HG03045 (cell line): ENCODE measurements at regions not wholly inside any gene's neighbourhood (a gene's known extent, or its start where the extent isn't known, plus 50 kb on each side); places are given as distances from the start of the nearest gene placed in this dataset.

Source experiments
- ATAC-seq: cut with Tn5 transposase; IDR thresholded peaks from one replicate; pipeline ENCODE4 v1.9.1; 2021; ENCODE audit warnings: mild to moderate bottlenecking, moderate library complexity; ENCODE audit not compliant: unreplicated experiment

DNA sequence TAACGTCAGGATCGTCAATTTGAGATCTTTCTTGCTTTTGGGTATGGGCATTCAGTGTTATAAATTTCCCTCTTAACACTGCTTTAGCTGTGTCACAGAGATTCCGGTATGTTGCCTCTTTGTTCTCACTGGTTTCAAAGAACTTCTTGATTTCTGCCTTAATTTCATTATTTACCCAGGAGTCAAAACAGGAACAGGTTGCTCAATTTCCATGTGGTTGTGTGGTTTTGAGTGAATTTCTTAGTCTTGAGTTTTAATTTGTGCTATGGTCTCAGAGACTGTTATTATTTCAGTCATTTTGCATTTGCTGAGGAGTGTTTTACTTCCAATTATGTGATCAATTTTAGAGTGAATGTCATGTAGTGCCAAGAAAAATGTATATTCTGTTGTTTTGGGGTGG, 153.1 kb downstream of the PCDH17 start:
- no peak for ATAC-seq

GRCh38 chr13:57787058-57787791, 155.7 kb downstream of the PCDH17 start:
- no peak for ATAC-seq

DNA sequence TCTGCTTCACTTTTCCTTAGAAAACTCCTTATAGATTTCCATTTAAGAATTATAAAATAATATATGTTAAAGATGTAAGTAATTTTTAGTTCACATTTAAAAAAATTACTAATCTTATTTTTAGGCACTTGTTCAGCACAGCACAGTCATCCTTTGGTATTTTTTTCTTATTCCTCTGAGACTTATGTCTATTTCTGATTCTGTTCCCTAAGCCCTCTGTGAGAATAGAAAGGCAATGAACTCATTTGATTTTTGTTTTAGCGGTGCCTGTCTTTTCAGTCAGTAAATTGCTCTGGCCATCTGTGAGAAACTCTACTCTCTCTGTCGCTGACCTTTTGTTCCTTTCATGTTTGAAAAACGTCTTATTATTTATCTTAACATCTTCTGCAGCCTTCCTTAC, 168.1 kb downstream of the PCDH17 start:
- no peak for ATAC-seq

GRCh38 chr13:57813651-57814050, 182.1 kb downstream of the PCDH17 start:
- no peak for ATAC-seq

DNA sequence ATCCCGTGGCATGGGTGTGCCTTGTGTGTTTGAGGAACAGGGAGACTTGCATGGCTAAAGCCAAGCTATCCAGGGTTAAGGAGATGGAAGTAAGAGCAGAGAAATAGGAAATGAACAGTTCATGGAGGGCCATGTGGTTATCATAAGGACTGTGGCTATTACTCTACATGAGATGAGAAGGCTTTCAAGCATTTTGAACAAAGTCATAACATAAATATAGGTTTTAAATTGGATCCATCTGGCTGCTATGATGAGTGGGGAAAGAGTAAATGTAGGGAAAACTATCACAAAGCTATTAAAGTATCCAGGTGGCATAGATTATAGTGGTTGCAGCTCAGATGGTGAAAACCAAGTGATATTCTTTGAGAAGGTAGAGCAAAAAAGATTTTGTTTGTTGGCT, 184.1 kb downstream of the PCDH17 start:
- ATAC-seq = no peak

DNA sequence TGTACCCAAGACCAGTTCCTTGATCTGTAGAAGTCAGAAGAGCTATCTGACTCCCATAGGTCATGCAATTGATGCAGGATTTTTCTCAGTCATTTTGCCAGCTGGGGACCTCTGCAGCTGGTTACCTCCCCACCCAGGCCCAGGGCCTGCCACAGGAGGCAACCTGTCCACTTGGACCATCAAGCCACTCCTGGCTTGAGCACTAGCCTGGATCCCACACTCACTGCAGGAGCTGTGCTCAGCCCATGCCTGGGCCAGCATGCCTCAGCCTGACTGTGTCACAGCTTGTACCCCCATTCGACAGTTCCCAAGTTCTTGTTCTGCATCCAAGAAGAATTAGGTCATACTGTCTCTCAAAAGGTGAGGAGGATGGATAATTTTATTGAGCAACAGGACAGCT, 189.4 kb downstream of the PCDH17 start:
- ATAC-seq = no peak

- ATAC-seq = no peak
Observed at GRCh38 chr13:57823704-57824103, 192.2 kb downstream of the PCDH17 start.

GRCh38 chr13:57824121-57824520, 192.6 kb downstream of the PCDH17 start:
- ATAC-seq = no peak

GRCh38 chr13:57825066-57825465, 193.5 kb downstream of the PCDH17 start:
- ATAC-seq = no peak

GRCh38 chr13:57829496-57829895, 198.0 kb downstream of the PCDH17 start:
- no peak for ATAC-seq

- ATAC-seq = no peak
Observed at GRCh38 chr13:57832187-57832586, 200.6 kb downstream of the PCDH17 start.

DNA sequence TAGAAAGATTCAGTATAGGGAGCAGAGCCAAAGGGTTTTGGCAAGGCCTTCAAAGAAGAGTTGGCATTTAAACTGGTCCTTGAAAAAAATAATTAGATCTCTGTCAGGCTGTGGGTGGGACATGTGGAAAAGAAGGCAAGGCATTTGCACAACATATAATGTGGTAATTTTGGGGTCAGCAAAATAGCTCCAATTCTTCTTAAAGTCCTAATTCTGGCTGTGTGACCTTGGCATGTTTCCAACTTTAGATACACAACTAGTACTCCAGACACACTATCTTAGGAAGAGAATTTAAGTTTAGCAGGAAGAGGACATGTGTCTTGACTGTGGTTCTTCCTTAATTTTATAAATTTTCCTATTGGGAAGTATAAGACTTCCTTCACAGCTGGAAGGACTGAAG, 206.3 kb downstream of the PCDH17 start:
- no peak for ATAC-seq

GRCh38 chr13:57843521-57843920, 212.0 kb downstream of the PCDH17 start:
- ATAC-seq = no peak

DNA sequence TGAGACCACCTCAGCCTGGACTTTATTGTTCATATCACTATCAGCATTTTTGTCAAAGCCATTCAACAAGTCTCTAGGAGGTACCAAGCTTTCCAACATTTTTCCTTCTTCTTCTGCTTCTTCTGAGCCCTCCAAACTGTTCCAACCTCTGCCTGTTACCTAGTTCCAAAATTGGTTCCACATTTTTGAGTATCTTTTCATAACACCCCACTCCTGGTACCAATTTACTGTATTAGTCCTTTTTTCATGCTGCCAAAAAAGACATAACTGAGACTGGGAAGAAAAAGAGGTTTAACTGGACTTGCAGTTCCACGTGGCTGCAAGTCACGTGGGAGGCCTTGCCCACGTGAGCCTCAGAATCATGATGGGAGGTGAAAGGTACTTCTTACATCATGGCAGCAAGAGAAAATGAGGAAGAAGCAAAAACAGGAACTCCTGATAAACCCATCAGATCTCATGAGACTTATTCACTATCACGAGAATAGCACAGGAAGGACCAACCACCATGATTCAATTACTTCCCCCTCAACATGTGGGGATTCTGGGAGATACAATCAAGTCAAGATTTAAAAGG, 215.1 kb downstream of the PCDH17 start:
- no peak for ATAC-seq

DNA sequence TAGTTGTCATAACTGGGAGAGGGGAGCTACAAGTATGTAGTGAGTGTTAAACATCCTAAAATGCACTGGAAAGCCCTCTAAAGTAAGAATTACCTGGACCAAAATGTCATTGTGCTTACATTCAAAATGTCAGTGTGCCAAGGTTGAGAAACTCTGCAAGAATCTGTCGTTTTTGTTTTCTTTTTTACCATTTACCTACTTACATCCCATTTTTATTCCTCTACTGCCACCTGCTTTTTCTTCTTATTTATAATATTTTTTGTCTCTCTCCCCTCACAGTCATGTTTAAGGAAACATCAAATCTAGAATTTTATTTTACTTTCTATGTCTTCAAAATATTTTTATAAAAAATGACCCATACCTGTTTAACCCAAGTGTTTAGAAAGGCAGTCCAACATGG, 226.4 kb downstream of the PCDH17 start:
- ATAC-seq = no peak

DNA sequence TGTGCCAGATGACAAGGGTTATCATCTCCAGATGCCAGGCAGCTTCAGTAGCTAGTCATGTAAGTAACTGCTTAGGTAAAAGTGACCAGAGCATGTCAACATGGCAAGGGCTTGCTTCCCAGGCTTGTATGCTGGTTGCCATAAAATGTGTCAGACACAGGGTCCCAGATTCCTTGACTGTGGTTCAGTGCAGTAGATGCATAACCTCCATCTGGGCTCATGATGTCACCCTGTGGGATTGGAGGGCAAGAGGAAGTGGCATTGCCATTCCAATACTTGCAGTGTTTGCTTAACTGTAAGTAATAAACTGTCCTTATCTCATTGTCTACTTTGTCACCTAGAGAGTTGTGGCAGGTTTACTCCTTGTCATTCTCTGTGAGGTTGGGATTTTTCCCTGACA, 226.8 kb downstream of the PCDH17 start:
- ATAC-seq = no peak

DNA sequence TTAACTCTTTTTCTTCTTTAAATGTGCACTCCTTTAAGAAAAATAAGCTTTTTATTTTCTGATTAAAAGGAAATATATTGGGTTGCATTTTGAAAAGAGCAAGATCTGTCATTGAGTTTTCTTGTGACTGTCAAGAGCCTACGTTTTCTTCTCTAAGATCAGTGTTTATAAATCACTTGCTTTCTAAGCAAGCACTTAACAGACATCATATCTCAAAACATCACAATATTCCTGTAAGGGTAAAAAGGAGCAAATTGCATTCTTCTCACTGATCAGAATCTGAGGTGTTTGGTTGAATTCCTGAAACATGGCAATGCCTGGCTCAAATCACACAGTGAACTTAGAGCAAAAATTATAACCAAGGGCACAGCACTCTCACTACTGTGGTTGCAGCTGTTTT, 231.3 kb downstream of the PCDH17 start:
- no peak for ATAC-seq

DNA sequence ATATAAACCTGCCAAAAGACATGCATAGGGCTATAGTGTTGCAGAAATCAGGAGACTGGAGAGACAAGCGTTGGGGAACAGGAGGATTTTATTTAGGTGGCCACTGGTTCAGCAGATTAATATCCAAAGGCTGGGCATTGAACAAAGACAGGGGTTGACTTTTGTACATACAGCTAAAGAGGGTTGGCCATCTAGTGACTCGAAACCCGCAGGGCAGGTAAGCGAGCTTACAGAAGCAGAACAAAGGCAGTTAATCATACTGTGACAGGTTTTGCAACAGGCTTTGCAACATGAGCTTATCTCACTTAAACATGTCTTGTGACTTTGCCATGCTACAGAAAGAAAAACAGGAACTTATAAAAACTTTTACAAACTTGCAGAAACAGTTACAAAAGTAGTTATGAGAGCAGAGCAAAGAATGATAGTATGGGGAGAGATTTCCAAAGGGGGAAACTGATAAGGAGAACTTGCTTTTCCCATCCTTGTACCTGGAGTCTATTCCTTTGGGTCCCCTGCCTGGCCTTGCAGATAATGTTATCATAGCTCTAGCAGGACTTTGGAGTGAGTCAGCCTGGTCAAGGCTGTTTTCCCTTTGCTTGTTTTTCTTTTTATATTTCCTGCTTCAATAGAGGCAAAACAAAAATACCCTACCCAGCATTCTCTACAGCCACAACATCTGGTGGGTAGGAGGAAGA, 234.2 kb downstream of the PCDH17 start:
- ATAC-seq = no peak

DNA sequence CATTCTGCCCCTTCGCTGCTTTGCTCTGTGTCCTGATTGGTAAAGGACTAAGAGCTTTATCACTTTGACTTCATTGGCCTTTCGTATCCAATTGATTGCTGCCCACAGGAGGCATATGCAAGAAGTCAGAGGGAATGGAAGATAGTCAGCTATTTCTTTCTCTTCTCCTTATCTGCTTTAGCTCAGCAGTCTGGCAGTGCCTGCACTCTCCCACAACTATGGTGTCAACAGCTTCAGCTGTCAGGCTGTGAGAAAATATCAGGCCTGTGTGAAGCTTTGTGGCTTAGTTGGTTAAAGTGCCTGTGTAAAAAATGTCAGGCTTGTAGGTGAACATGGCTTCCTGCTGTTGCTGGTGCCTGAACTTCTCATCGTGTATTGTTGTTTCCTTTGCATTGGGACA, 243.0 kb downstream of the PCDH17 start:
- no peak for ATAC-seq

GRCh38 chr13:57877601-57878000, 246.1 kb downstream of the PCDH17 start:
- ATAC-seq = no peak

DNA sequence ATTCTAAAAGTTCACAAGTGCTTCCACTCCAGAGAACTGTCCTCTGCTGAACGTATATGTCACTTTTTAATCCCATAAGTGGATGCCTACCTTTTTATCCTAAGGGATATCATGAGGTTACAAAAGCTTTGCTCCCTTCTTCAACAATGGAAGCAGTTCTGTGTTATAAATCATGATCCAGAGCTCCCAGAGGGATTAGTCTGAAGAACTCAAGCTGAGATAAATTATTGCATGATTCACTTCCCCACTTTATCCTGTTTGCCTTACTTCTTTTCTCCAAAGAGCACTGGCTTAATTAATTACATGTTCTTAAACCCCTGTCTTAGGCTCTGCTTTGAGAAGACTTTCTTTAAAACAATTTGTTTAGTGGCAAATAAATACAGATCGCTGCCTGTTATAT, 246.7 kb downstream of the PCDH17 start:
- ATAC-seq = no peak

GRCh38 chr13:57897225-57897624, 265.7 kb downstream of the PCDH17 start:
- ATAC-seq = no peak
